ENCODE measurements at regions not wholly inside any gene's neighbourhood (a gene's known extent, or its start where the extent isn't known, plus 50 kb on each side); places are given as distances from the start of the nearest gene placed in this dataset.

GRCh38 chr12:89138048-89138852, 214.1 kb downstream of the DUSP6 start:
- H3K9me3 ChIP-seq = no peaks in the 10 kb centered on the region
- no peak overlapping the region for H3K27ac ChIP-seq
- no peak for TF ChIP-seq POLR2A (IDR thresholded peaks at IDR 0.05)
- TF ChIP-seq, protein P1, sequence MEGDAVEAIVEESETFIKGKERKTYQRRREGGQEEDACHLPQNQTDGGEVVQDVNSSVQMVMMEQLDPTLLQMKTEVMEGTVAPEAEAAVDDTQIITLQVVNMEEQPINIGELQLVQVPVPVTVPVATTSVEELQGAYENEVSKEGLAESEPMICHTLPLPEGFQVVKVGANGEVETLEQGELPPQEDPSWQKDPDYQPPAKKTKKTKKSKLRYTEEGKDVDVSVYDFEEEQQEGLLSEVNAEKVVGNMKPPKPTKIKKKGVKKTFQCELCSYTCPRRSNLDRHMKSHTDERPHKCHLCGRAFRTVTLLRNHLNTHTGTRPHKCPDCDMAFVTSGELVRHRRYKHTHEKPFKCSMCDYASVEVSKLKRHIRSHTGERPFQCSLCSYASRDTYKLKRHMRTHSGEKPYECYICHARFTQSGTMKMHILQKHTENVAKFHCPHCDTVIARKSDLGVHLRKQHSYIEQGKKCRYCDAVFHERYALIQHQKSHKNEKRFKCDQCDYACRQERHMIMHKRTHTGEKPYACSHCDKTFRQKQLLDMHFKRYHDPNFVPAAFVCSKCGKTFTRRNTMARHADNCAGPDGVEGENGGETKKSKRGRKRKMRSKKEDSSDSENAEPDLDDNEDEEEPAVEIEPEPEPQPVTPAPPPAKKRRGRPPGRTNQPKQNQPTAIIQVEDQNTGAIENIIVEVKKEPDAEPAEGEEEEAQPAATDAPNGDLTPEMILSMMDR (IDR thresholded peaks at IDR 0.05) = no peak
- no peak overlapping the region for H3K4me3 ChIP-seq
- DNase-seq = no peak
- no peaks in the 10 kb centered on the region for H3K36me3 ChIP-seq (ENCODE audit: low read depth, missing control alignments)
- intact Hi-C loops (cut with DNase I; ENCODE audit: low total_unique reads) = no loop called here
- H3K27me3 ChIP-seq = no peaks in the 10 kb centered on the region
- H3K4me1 ChIP-seq = no peaks in the 10 kb centered on the region

GRCh38 chr12:89135976-89136634, 216.2 kb downstream of the DUSP6 start:
- intact Hi-C loops (cut with DNase I; ENCODE audit: low total_unique reads) = no loop called here
- DNase-seq = no peak
- H3K4me1 ChIP-seq = no peaks in the 10 kb centered on the region
- H3K9me3 ChIP-seq = no peaks in the 10 kb centered on the region
- H3K27ac ChIP-seq = no peak overlapping the region
- no peak overlapping the region for H3K4me3 ChIP-seq
- H3K36me3 ChIP-seq (ENCODE audit: low read depth, missing control alignments) = no peaks in the 10 kb centered on the region
- H3K27me3 ChIP-seq = no peaks in the 10 kb centered on the region
- TF ChIP-seq, protein P1 (IDR thresholded peaks at IDR 0.05) = no peak
- TF ChIP-seq POLR2A (IDR thresholded peaks at IDR 0.05) = no peak

DNA sequence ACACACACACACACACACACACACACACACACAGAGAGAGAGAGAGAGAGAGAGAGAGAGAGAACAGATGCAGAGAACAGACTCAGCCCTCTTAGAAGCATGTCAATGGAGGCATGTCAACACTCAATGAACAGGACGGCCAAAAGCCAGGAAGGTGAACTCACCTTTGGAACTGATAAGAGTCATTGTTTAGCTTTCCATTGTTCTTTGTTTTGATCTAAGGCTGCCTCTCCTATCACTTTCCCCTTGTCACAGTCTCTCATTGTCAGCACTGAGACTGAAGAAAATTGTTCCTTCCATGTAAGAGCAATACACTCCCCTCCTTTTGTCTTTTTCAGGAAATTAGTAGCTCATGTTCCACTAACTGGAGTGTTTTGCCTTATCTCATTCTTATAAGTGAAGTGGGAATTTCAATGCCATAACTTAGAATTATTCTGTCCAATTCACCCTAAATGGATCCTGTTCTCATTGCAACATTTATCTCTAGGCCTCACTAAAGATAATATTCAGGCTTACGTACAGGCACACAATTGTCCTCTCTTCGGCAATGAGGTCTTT, 218.0 kb downstream of the DUSP6 start:
- no peaks in the 10 kb centered on the region for H3K4me1 ChIP-seq
- 67 to 74% methylated on average over 3 of the region's 3 CpGs for WGBS, 2 donors
- intact Hi-C loops (cut with DNase I; ENCODE audit: low total_unique reads) = no loop called here
- H3K9me3 ChIP-seq = no peaks in the 10 kb centered on the region
- H3K36me3 ChIP-seq (ENCODE audit: low read depth, missing control alignments) = no peaks in the 10 kb centered on the region
- H3K4me3 ChIP-seq = no peak overlapping the region
- peak overlapping the region in 1 of 2 donors; percentile 31 for H3K27ac ChIP-seq
- DNase-seq = no peak
- no peak for TF ChIP-seq POLR2A (IDR thresholded peaks at IDR 0.05)
- TF ChIP-seq, protein P1 (IDR thresholded peaks at IDR 0.05) = no peak
- H3K27me3 ChIP-seq = no peaks in the 10 kb centered on the region

DNA sequence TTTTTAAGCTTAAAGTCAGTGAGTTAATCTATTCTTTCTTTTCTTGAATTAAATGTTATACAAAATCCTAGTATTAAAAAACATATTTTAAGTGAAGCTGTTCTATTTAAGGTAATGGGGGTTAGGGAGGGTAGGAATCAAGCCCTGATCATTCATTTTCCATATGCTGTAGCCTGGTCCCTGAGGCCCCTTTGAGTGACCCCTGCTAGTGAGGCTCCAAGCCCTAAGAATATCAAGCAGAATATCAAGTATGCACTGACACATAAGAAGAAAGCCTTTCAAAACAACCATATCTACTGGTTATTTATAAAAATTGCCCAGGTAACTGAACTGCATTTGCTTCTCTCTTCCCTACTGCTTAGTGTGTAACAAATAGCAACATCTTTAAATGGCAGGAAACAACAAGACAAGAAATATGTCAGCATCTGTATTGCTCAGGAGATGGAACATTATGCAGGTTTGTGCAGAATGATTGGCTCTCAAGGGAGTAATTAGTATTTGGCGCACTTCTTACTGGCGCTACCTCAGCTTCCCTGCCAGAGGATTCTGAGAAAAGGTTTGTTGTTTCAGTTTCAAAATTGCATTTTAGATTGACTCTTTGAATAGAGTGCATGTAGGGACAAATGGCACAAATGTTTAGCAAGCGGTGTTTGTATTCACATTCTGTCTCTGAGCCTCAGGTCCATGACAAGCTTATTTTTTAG, 223.0 kb downstream of the DUSP6 start:
- intact Hi-C loops (cut with DNase I; ENCODE audit: low total_unique reads) = no loop called here
- no peak for DNase-seq
- Histone ChIP-seq H3K4me1 (no peaks in the 10 kb centered on the region), H3K36me3 (ENCODE audit: low read depth, missing control alignments) (no peaks in the 10 kb centered on the region), H3K4me3 (no peak overlapping the region), H3K9me3 (no peaks in the 10 kb centered on the region), H3K27ac (no peak overlapping the region), H3K27me3 (no peaks in the 10 kb centered on the region)
- 73 to 74% methylated on average over 3 of the region's 3 CpGs for WGBS, 2 donors
- TF ChIP-seq, protein P1 (IDR thresholded peaks at IDR 0.05) = no peak
- no peak for TF ChIP-seq POLR2A (IDR thresholded peaks at IDR 0.05)
